ENCODE measurements at regions not wholly inside any gene's neighbourhood (a gene's known extent, or its start where the extent isn't known, plus 50 kb on each side); places are given as distances from the start of the nearest gene placed in this dataset.

DNA sequence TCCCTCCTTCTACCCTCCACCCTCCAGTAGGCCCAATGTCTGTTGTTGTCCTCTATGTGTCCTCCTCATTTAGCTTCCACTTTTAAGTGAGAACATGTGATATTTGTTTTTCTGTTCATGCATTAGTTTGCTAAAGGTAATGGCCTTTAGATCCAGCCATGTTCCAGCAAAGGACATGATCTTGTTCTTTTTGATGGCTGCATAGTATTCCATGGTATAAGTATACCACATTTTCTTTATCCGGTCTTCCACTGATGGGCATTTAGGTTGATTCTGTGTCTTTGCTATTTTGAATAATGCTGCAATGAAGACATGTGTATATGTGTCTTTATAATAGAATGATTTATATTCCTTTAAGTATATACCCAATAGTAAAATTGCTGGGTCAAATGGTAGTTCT, 232.5 kb upstream of the PRR16 start:
- no peak for TF ChIP-seq POLR2A (IDR thresholded peaks at IDR 0.05)
- TF ChIP-seq, protein P1, sequence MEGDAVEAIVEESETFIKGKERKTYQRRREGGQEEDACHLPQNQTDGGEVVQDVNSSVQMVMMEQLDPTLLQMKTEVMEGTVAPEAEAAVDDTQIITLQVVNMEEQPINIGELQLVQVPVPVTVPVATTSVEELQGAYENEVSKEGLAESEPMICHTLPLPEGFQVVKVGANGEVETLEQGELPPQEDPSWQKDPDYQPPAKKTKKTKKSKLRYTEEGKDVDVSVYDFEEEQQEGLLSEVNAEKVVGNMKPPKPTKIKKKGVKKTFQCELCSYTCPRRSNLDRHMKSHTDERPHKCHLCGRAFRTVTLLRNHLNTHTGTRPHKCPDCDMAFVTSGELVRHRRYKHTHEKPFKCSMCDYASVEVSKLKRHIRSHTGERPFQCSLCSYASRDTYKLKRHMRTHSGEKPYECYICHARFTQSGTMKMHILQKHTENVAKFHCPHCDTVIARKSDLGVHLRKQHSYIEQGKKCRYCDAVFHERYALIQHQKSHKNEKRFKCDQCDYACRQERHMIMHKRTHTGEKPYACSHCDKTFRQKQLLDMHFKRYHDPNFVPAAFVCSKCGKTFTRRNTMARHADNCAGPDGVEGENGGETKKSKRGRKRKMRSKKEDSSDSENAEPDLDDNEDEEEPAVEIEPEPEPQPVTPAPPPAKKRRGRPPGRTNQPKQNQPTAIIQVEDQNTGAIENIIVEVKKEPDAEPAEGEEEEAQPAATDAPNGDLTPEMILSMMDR (IDR thresholded peaks at IDR 0.05) = no peak

Measured in uterus (tissue), 2 donors.